ENCODE measurements at regions not wholly inside any gene's neighbourhood (a gene's known extent, or its start where the extent isn't known, plus 50 kb on each side); places are given as distances from the start of the nearest gene placed in this dataset.

- H3K4me3 ChIP-seq (ENCODE audit: low read length), result no peak overlapping the region
- TF ChIP-seq CTCF (conservative IDR thresholded peaks at IDR 0.05; ENCODE audit: low read length), result no peak
Observed at GRCh38 chr7:25424113-25424512, 195.8 kb upstream of the NPVF start.

GRCh38 chr7:25424855-25425254, 196.6 kb upstream of the NPVF start:
- DNase-seq (ENCODE audit: low read depth), result no peak
- no peak for TF ChIP-seq CTCF (conservative IDR thresholded peaks at IDR 0.05; ENCODE audit: low read length)

More at GRCh38 chr7:25424113-25424512, 195.8 kb upstream of the NPVF start:
- no peak for DNase-seq (ENCODE audit: low read depth)

GRCh38 chr7:25427721-25428120, 199.4 kb upstream of the NPVF start:
- no peak for TF ChIP-seq CTCF (conservative IDR thresholded peaks at IDR 0.05; ENCODE audit: low read length)
- no peak for DNase-seq (ENCODE audit: low read depth)
- H3K4me3 ChIP-seq (ENCODE audit: low read length), result no peak overlapping the region

More at GRCh38 chr7:25424855-25425254, 196.6 kb upstream of the NPVF start:
- no peak overlapping the region for H3K4me3 ChIP-seq (ENCODE audit: low read length)

- DNase-seq (ENCODE audit: low read depth), result peak; percentile 32
- no peak for TF ChIP-seq CTCF (conservative IDR thresholded peaks at IDR 0.05; ENCODE audit: low read length)
- no peak overlapping the region for H3K4me3 ChIP-seq (ENCODE audit: low read length)
Observed at GRCh38 chr7:25429731-25430130, 201.4 kb upstream of the NPVF start.

- no peak for TF ChIP-seq CTCF (conservative IDR thresholded peaks at IDR 0.05; ENCODE audit: low read length)
Observed at GRCh38 chr7:25430200-25430931, 202.1 kb upstream of the NPVF start.

GRCh38 chr7:25431956-25432450, 203.7 kb upstream of the NPVF start:
- H3K4me3 ChIP-seq (ENCODE audit: low read length), result no peak overlapping the region
- no peak for DNase-seq (ENCODE audit: low read depth)
- TF ChIP-seq CTCF (conservative IDR thresholded peaks at IDR 0.05; ENCODE audit: low read length), result no peak

More at GRCh38 chr7:25430200-25430931, 202.1 kb upstream of the NPVF start:
- DNase-seq (ENCODE audit: low read depth), result no peak
- no peak overlapping the region for H3K4me3 ChIP-seq (ENCODE audit: low read length)

- DNase-seq (ENCODE audit: low read depth), result no peak
- TF ChIP-seq CTCF (conservative IDR thresholded peaks at IDR 0.05; ENCODE audit: low read length), result no peak
- H3K4me3 ChIP-seq (ENCODE audit: low read length), result no peak overlapping the region
Observed at GRCh38 chr7:25432807-25433206, 204.5 kb upstream of the NPVF start.
